Glutamatergic neuron (in vitro differentiated cells): ENCODE measurements at regions not wholly inside any gene's neighbourhood (a gene's known extent, or its start where the extent isn't known, plus 50 kb on each side); places are given as distances from the start of the nearest gene placed in this dataset.

ENCODE experiments used
- DNase-seq: peaks from one replicate; pipeline ENCODE4 v3.0.0; 2022
- H3K27ac Mint-ChIP-seq: one replicate; pipeline ENCODE4 v1.8.0; 2020; ENCODE audit warnings: mild to moderate bottlenecking, mixed read lengths, inconsistent platforms; ENCODE audit not compliant: unreplicated experiment
- H3K27me3 Mint-ChIP-seq: one replicate; pipeline ENCODE4 v1.8.0; 2020; ENCODE audit warnings: mild to moderate bottlenecking, moderate library complexity, mixed read lengths, inconsistent platforms; ENCODE audit not compliant: unreplicated experiment
- H3K36me3 Mint-ChIP-seq: one replicate; pipeline ENCODE4 v1.8.0; 2020; ENCODE audit warnings: mild to moderate bottlenecking, mixed read lengths, inconsistent platforms; ENCODE audit not compliant: unreplicated experiment
- H3K4me1 Mint-ChIP-seq: one replicate; pipeline ENCODE4 v1.8.0; 2020; ENCODE audit warnings: mild to moderate bottlenecking, low read depth, mixed read lengths, inconsistent platforms; ENCODE audit not compliant: unreplicated experiment
- H3K4me3 Mint-ChIP-seq: one replicate; pipeline ENCODE4 v1.8.0; 2020; ENCODE audit warnings: mild to moderate bottlenecking, mixed read lengths, inconsistent platforms; ENCODE audit not compliant: unreplicated experiment
- H3K9me3 Mint-ChIP-seq: one replicate; pipeline ENCODE4 v1.8.0; 2020; ENCODE audit warnings: mild to moderate bottlenecking, moderate library complexity, mixed read lengths, inconsistent platforms; ENCODE audit not compliant: unreplicated experiment
- CTCF ChIP-seq: fragments of 200-600 bp; sonication (generic); IDR thresholded peaks from one replicate; pipeline ENCODE4 v1.5.0; 2021; ENCODE audit not compliant: partially characterized antibody, unreplicated experiment

GRCh38 chr14:24725311-24725710 lies 91.3 kb upstream of the GZMB start:
- no peak for DNase-seq
- no peaks in the 10 kb centered on the region for H3K4me1 Mint-ChIP-seq
- no peak overlapping the region for H3K4me3 Mint-ChIP-seq
- no peak for TF ChIP-seq CTCF
- H3K9me3 Mint-ChIP-seq = no peaks in the 10 kb centered on the region
- H3K27ac Mint-ChIP-seq = no peak overlapping the region
- H3K36me3 Mint-ChIP-seq = no peaks in the 10 kb centered on the region
- H3K27me3 Mint-ChIP-seq = no peaks in the 10 kb centered on the region

GRCh38 chr14:24721775-24722174 lies 87.8 kb upstream of the GZMB start:
- H3K36me3 Mint-ChIP-seq = no peaks in the 10 kb centered on the region
- no peaks in the 10 kb centered on the region for H3K27me3 Mint-ChIP-seq
- no peak overlapping the region for H3K4me3 Mint-ChIP-seq
- H3K9me3 Mint-ChIP-seq = peaks cover under 1% of the 10 kb centered on the region
- no peak for DNase-seq
- no peak overlapping the region for H3K27ac Mint-ChIP-seq
- no peaks in the 10 kb centered on the region for H3K4me1 Mint-ChIP-seq
- no peak for TF ChIP-seq CTCF

GRCh38 chr14:24715239-24715638 lies 81.2 kb upstream of the GZMB start:
- Mint-ChIP-seq H3K36me3 (no peaks in the 10 kb centered on the region), H3K9me3 (peaks cover 5% of the 10 kb centered on the region), H3K4me3 (no peak overlapping the region), H3K27me3 (peaks cover 1% of the 10 kb centered on the region), H3K4me1 (peaks cover 16% of the 10 kb centered on the region), H3K27ac (no peak overlapping the region)
- no peak for TF ChIP-seq CTCF
- DNase-seq = no peak

GRCh38 chr14:24713404-24713803 lies 79.4 kb upstream of the GZMB start:
- no peak for DNase-seq
- Mint-ChIP-seq H3K36me3 (no peaks in the 10 kb centered on the region), H3K27ac (no peak overlapping the region), H3K9me3 (peaks cover 5% of the 10 kb centered on the region), H3K4me1 (peaks cover 16% of the 10 kb centered on the region), H3K4me3 (no peak overlapping the region), H3K27me3 (peaks cover 1% of the 10 kb centered on the region)
- no peak for TF ChIP-seq CTCF

- H3K9me3 Mint-ChIP-seq = peaks cover 5% of the 10 kb centered on the region
- H3K36me3 Mint-ChIP-seq = no peaks in the 10 kb centered on the region
- no peak for TF ChIP-seq CTCF
- peaks cover 1% of the 10 kb centered on the region for H3K27me3 Mint-ChIP-seq
- no peak overlapping the region for H3K4me3 Mint-ChIP-seq
- H3K4me1 Mint-ChIP-seq = peaks cover 16% of the 10 kb centered on the region
- H3K27ac Mint-ChIP-seq = no peak overlapping the region
- DNase-seq = no peak
These were observed 78.9 kb upstream of the GZMB start for GRCh38 chr14:24712909-24713308.
